AG09309 (cell line): ENCODE measurements at regions not wholly inside any gene's neighbourhood (a gene's known extent, or its start where the extent isn't known, plus 50 kb on each side); places are given as distances from the start of the nearest gene placed in this dataset.

Experiments
- DNase-seq: peaks from one replicate; pipeline ENCODE4 v3.0.0-alpha.2; 2010; ENCODE audit warnings: low read depth
- H3K4me3 ChIP-seq: 2 replicates; pipeline ENCODE4 v1.5.1; 2011; ENCODE audit warnings: mild to moderate bottlenecking, low read depth, low read length, moderate library complexity; ENCODE audit not compliant: control insufficient read depth
- TF ChIP-seq, protein P1 (sequence below): IDR thresholded peaks from 2 replicates; pipeline ENCODE4 v1.5.1; 2011; ENCODE audit warnings: mild to moderate bottlenecking, low read depth, low read length, inconsistent platforms; ENCODE audit not compliant: insufficient read depth, control insufficient read depth; ENCODE audit errors: missing control alignments

DNA sequence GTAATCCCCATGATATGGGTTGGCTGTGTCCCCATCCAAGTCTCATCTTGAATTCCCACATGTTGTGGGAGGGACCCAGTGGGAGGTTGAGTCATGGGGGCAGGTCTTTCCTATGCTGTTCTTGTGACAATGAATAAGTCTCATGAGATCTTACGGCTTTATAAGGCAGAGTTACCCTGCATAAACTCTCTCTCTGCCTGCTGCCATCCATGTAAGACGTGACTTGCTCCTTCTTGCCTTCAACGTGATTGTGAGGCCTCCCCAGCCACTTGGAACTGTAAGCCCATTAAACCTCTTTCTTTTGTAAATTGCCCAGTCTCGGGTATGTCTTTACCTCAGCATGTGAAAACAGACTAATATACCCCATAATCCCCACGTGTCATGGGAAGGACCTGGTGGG lies 61.9 kb upstream of the LDAH start:
- no peak overlapping the region for H3K4me3 ChIP-seq
- no peak for DNase-seq
- TF ChIP-seq, protein P1, sequence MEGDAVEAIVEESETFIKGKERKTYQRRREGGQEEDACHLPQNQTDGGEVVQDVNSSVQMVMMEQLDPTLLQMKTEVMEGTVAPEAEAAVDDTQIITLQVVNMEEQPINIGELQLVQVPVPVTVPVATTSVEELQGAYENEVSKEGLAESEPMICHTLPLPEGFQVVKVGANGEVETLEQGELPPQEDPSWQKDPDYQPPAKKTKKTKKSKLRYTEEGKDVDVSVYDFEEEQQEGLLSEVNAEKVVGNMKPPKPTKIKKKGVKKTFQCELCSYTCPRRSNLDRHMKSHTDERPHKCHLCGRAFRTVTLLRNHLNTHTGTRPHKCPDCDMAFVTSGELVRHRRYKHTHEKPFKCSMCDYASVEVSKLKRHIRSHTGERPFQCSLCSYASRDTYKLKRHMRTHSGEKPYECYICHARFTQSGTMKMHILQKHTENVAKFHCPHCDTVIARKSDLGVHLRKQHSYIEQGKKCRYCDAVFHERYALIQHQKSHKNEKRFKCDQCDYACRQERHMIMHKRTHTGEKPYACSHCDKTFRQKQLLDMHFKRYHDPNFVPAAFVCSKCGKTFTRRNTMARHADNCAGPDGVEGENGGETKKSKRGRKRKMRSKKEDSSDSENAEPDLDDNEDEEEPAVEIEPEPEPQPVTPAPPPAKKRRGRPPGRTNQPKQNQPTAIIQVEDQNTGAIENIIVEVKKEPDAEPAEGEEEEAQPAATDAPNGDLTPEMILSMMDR: no peak

DNA sequence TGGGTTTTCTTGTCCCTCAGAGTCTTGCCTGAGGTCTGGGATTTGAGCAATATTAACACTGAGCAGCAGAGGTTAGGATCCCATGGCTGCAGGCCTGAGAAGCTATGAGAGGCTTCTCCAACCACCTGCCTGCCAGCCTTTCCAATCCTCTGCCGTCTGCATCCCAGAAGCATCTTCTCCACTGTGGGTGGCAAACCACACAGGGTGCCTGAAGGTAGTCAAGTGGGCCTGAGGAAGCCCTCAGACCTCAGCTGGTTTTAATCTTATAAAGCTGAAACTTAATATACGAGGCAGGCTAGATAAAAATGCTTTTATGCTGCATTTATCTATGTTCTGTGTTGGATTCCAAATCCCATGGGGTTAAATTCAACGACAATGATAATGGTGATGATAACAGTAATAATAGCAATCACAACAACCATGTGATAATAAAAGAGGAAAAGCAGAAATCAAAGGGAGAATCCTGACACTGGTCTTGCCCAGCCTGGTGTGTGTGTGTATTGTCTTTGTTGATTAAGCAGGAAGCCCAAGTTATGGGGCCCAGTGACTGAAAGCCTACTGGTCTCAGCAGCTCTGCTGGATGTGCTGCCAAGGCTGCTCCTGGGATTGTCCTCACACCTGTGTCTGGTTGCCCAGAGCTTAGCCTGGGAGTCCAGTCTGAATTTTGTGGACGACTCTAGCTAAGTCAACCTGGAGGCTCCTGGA lies 59.7 kb upstream of the LDAH start:
- H3K4me3 ChIP-seq: no peak overlapping the region
- no peak for DNase-seq
- TF ChIP-seq, protein P1: no peak

DNA sequence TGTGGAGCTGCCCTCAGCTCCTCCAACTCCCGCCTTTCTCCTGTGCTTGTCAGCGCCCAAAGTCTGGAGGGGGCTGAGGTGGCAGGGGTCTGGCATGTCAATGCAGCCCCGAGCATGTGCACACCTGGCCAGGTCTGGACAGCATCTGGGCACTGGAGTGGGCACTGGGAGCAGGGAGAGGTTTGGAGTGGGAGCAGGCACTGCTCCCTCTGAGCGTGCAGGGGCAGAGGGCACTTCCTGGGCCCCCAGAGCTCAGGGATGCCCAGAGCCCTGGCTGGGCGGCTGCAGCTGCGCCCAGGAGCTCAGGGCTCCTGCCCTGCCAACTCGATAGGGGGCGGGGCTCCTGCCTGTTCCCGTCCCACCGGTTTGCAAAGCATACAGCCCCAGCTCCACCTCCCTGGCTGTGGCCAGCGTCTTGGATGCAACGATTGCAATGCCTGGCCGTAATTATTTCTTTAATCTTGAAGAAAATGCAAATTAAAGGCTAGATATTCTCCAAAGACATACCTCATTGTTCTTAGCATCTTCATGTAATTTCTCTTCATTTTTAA lies 57.4 kb upstream of the LDAH start:
- TF ChIP-seq, protein P1: no peak
- DNase-seq: no peak
- no peak overlapping the region for H3K4me3 ChIP-seq

DNA sequence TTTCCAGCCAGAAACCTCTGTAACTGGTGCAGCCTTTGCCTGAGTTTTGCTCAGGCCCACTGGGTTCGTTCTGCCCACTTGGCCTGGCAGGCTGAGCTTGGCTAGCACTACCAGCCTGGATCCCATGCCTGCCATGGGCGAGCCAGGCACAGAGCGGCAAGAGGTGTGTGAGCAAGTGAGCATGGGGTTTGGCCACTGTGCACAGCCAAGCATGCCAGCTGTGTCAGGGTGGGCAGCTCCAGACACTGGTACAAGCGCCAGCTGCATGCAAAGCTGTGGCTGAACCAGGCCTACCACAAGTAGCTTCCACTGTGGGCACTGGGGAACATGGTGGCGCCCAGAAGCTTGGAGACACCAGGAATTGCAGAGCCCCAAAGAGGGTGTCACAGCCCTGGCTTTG lies 56.3 kb upstream of the LDAH start:
- DNase-seq: no peak
- TF ChIP-seq, protein P1: no peak
- no peak overlapping the region for H3K4me3 ChIP-seq

DNA sequence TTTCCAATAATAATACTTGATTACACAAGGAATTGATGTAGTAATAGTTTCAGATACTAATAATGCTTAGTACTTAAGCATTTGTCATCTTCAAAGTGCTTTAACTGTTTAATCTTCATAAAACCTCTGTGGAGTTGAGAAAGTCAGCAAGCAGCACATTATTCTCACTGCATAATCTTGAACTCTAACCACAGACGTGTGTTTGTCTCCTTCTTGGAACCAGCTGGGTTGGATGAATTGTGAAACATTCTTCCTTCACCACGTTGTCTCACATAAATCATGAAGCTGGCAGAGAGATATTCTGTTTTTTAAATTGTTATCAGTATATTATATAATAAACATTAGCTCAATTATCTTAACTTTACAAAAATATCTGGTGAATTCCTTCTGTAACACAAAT lies 55.1 kb upstream of the LDAH start:
- H3K4me3 ChIP-seq: no peak overlapping the region

More for the DNA sequence above, 55.1 kb upstream of the LDAH start:
- DNase-seq: no peak
- TF ChIP-seq, protein P1: no peak
